Neural progenitor cell (in vitro differentiated cells): ENCODE measurements at regions not wholly inside any gene's neighbourhood (a gene's known extent, or its start where the extent isn't known, plus 50 kb on each side); places are given as distances from the start of the nearest gene placed in this dataset.

ENCODE experiments used
- EZH2phosphoT487 ChIP-seq: fragments of 200-600 bp; sonication (generic); IDR thresholded peaks from 2 replicates; pipeline ENCODE4 v1.6.1; 2017; ENCODE audit warnings: antibody characterized with exemption
- TF ChIP-seq, protein P1 (sequence below): fragments of 200-600 bp; sonication (generic); IDR thresholded peaks from 2 replicates; pipeline ENCODE4 v1.5.1; 2017; ENCODE audit warnings: antibody characterized with exemption, mild to moderate bottlenecking

DNA sequence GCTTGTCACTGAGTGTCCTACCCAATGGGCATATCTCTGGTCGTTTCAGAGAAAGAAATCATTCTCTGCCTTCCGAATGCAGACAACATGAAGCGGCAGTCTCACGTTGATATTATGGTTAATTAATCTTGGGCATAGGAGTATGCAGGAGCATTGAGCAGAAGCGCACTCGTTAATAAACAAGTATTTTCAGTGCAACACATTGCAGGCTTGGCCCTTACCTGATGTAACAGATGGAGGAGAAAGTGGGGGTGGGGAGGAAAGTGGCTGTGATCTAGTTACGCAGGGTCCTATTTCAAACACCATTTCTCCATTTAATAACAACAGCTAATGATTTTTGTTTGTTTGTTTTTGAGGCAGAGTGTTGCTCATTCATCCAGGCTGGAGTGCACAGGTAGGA is 414.0 kb upstream of the RBFOX1 start:
- TF ChIP-seq, protein P1, sequence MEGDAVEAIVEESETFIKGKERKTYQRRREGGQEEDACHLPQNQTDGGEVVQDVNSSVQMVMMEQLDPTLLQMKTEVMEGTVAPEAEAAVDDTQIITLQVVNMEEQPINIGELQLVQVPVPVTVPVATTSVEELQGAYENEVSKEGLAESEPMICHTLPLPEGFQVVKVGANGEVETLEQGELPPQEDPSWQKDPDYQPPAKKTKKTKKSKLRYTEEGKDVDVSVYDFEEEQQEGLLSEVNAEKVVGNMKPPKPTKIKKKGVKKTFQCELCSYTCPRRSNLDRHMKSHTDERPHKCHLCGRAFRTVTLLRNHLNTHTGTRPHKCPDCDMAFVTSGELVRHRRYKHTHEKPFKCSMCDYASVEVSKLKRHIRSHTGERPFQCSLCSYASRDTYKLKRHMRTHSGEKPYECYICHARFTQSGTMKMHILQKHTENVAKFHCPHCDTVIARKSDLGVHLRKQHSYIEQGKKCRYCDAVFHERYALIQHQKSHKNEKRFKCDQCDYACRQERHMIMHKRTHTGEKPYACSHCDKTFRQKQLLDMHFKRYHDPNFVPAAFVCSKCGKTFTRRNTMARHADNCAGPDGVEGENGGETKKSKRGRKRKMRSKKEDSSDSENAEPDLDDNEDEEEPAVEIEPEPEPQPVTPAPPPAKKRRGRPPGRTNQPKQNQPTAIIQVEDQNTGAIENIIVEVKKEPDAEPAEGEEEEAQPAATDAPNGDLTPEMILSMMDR = no peak
- TF ChIP-seq EZH2phosphoT487 = no peak
